Brain microvascular endothelial cell (primary cell): ENCODE measurements at regions not wholly inside any gene's neighbourhood (a gene's known extent, or its start where the extent isn't known, plus 50 kb on each side); places are given as distances from the start of the nearest gene placed in this dataset.

Experiments
- DNase-seq: peaks from one replicate; pipeline ENCODE4 v3.0.0-alpha.2; 2020
- H3K27ac ChIP-seq: fragments of 250-450 bp; sonication (Bioruptor Pico); 2 replicates; pipeline ENCODE4 v1.5.1; 2020; ENCODE audit warnings: mild to moderate bottlenecking, moderate library complexity
- H3K27me3 ChIP-seq: fragments of 250-450 bp; sonication (Bioruptor Pico); replicated peaks from 2 replicates; pipeline ENCODE4 v1.5.1; 2020; ENCODE audit warnings: mild to moderate bottlenecking
- H3K36me3 ChIP-seq: fragments of 250-450 bp; sonication (Bioruptor Pico); replicated peaks from 2 replicates; pipeline ENCODE4 v1.5.1; 2020; ENCODE audit warnings: mild to moderate bottlenecking
- H3K4me3 ChIP-seq: 2 replicates; pipeline ENCODE4 v1.5.1; 2011; ENCODE audit warnings: low read depth, mild to moderate bottlenecking, control low read depth, low read length, moderate library complexity
- CTCF ChIP-seq: IDR thresholded peaks from 2 replicates; pipeline ENCODE4 v1.5.1; 2011; ENCODE audit warnings: low read depth, mild to moderate bottlenecking, moderate library complexity, low read length, control low read depth, inconsistent platforms; ENCODE audit errors: missing control alignments
- in situ Hi-C: cut with HindIII; loops from 2 replicates; pipeline ENCODE4 v1.10.0; 2017; ENCODE audit warnings: low sequenced_read_pairs, low pct_ligation_motif_present

- Histone ChIP-seq H3K36me3 (no peaks in the 10 kb centered on the region), H3K27ac (no peak overlapping the region), H3K27me3 (no peaks in the 10 kb centered on the region), H3K4me3 (no peak overlapping the region)
- no peak for DNase-seq
- TF ChIP-seq CTCF, result no peak
- in situ Hi-C loops, result no loop called here
Observed at GRCh38 chr5:120088412-120088811, 375.7 kb upstream of the PRR16 start.

GRCh38 chr5:120088836-120089235 is 375.3 kb upstream of the PRR16 start:
- no peak for TF ChIP-seq CTCF
- DNase-seq, result peak; percentile 9
- Histone ChIP-seq H3K36me3 (no peaks in the 10 kb centered on the region), H3K4me3 (no peak overlapping the region), H3K27ac (no peak overlapping the region), H3K27me3 (no peaks in the 10 kb centered on the region)
- in situ Hi-C loops, result no loop called here

- Histone ChIP-seq H3K36me3 (no peaks in the 10 kb centered on the region), H3K4me3 (no peak overlapping the region), H3K27ac (no peak overlapping the region), H3K27me3 (no peaks in the 10 kb centered on the region)
- in situ Hi-C loops, result no loop called here
- TF ChIP-seq CTCF, result no peak
- no peak for DNase-seq
Observed at GRCh38 chr5:120091376-120091948, 372.6 kb upstream of the PRR16 start.

- Histone ChIP-seq H3K4me3 (no peak overlapping the region), H3K27ac (no peak overlapping the region), H3K27me3 (no peaks in the 10 kb centered on the region), H3K36me3 (no peaks in the 10 kb centered on the region)
- in situ Hi-C loops, result no loop called here
- TF ChIP-seq CTCF, result no peak
- DNase-seq, result no peak
Observed at GRCh38 chr5:120092649-120093048, 371.5 kb upstream of the PRR16 start.

GRCh38 chr5:120093178-120093577 is 370.9 kb upstream of the PRR16 start:
- in situ Hi-C loops, result no loop called here
- no peak overlapping the region for H3K27ac ChIP-seq
- no peaks in the 10 kb centered on the region for H3K27me3 ChIP-seq

More at GRCh38 chr5:120093178-120093577, 370.9 kb upstream of the PRR16 start:
- TF ChIP-seq CTCF, result no peak
- DNase-seq, result no peak
- Histone ChIP-seq H3K36me3 (no peaks in the 10 kb centered on the region), H3K4me3 (no peak overlapping the region)
